Keratinocyte (primary cell): ENCODE measurements at regions not wholly inside any gene's neighbourhood (a gene's known extent, or its start where the extent isn't known, plus 50 kb on each side); places are given as distances from the start of the nearest gene placed in this dataset.

Experiments used
- EZH2 ChIP-seq: IDR thresholded peaks from one replicate; pipeline ENCODE4 v1.6.1; 2012; ENCODE audit warnings: inconsistent platforms, mild to moderate bottlenecking, low read length, moderate library complexity
- TF ChIP-seq, protein P1 (sequence below), 3 experiments: IDR thresholded peaks in 1 of 3; conservative IDR thresholded peaks in 1 of 3; optimal IDR thresholded peaks in 1 of 3; 2 replicates in 2 of 3; 3 replicates in 1 of 3; pipeline versions ENCODE3 to v1.5.1; 2011; ENCODE audit warnings: low read length in 3 of 3, mild to moderate bottlenecking in 3 of 3, moderate library complexity in 2 of 3, control low read depth in 1 of 3, inconsistent platforms in 1 of 3; ENCODE audit not compliant: insufficient read depth in 2 of 3; ENCODE audit errors: extremely low read depth in 1 of 3

DNA sequence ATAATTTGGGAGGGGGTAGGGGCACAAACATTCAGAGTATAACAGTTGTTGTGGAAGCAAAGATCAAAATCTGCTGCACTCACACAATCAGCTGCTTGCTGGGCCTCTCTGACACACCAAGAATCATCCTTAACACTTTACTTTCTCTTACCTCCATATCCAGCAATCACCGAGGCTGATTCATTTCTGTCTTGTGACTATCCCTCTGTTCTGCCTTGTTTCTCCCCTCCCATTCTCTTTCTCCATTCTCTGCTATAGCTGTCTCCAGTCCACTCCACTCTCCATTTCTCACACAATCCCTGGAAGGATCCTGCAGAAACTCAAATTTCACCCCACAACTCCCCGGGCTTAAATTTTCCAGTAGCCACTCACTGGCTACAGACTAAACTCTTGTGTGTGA is 91.8 kb upstream of the NGF start:
- TF ChIP-seq, protein P1, sequence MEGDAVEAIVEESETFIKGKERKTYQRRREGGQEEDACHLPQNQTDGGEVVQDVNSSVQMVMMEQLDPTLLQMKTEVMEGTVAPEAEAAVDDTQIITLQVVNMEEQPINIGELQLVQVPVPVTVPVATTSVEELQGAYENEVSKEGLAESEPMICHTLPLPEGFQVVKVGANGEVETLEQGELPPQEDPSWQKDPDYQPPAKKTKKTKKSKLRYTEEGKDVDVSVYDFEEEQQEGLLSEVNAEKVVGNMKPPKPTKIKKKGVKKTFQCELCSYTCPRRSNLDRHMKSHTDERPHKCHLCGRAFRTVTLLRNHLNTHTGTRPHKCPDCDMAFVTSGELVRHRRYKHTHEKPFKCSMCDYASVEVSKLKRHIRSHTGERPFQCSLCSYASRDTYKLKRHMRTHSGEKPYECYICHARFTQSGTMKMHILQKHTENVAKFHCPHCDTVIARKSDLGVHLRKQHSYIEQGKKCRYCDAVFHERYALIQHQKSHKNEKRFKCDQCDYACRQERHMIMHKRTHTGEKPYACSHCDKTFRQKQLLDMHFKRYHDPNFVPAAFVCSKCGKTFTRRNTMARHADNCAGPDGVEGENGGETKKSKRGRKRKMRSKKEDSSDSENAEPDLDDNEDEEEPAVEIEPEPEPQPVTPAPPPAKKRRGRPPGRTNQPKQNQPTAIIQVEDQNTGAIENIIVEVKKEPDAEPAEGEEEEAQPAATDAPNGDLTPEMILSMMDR (optimal IDR thresholded peaks at IDR 0.05 in 1 of 3, IDR thresholded peaks at IDR 0.05 in 1 of 3, conservative IDR thresholded peaks at IDR 0.05 in 1 of 3; ENCODE audit: extremely low read depth in 1 of 3, insufficient read depth in 2 of 3, low read length in 3 of 3) = no peak
- no peak for TF ChIP-seq EZH2
